Amniotic epithelial cell (primary cell): ENCODE measurements at regions not wholly inside any gene's neighbourhood (a gene's known extent, or its start where the extent isn't known, plus 50 kb on each side); places are given as distances from the start of the nearest gene placed in this dataset.
"Not testable (repeated sequence)": the region's sequence is repeated elsewhere in the genome, so short reads cannot be mapped to it uniquely, and the experiment has no call there.

Source experiments
- DNase-seq: peaks from one replicate; pipeline ENCODE4 v3.0.0-alpha.2; 2010; ENCODE audit warnings: low read depth

GRCh38 chr22:47371263-47372090, 609.0 kb downstream of the TBC1D22A start:
- no peak for DNase-seq

- no peak for DNase-seq
These were observed 608.2 kb downstream of the TBC1D22A start for GRCh38 chr22:47370448-47371262.

GRCh38 chr22:47369431-47370015, 607.1 kb downstream of the TBC1D22A start:
- DNase-seq = no peak

GRCh38 chr22:47369020-47369419, 606.6 kb downstream of the TBC1D22A start:
- no peak for DNase-seq

- no peak for DNase-seq
These were observed 605.8 kb downstream of the TBC1D22A start for GRCh38 chr22:47367993-47368945.

GRCh38 chr22:47367107-47367690, 604.7 kb downstream of the TBC1D22A start:
- no peak for DNase-seq

GRCh38 chr22:47366026-47366767, 603.7 kb downstream of the TBC1D22A start:
- no peak for DNase-seq

- no peak for DNase-seq
These were observed 598.8 kb downstream of the TBC1D22A start for GRCh38 chr22:47361247-47361646.

- DNase-seq = no peak
These were observed 595.0 kb downstream of the TBC1D22A start for GRCh38 chr22:47357493-47357892.

- DNase-seq = no peak
These were observed 594.6 kb downstream of the TBC1D22A start for GRCh38 chr22:47357086-47357485.

- DNase-seq = no peak
These were observed 594.1 kb downstream of the TBC1D22A start for GRCh38 chr22:47356511-47357011.

- DNase-seq = no peak
These were observed 593.5 kb downstream of the TBC1D22A start for GRCh38 chr22:47355776-47356510.

- DNase-seq = no peak
These were observed 592.9 kb downstream of the TBC1D22A start for GRCh38 chr22:47355388-47355725.

GRCh38 chr22:47354668-47355387, 592.4 kb downstream of the TBC1D22A start:
- no peak for DNase-seq

- no peak for DNase-seq
These were observed 590.7 kb downstream of the TBC1D22A start for GRCh38 chr22:47352920-47353700.

- DNase-seq = no peak
These were observed 589.6 kb downstream of the TBC1D22A start for GRCh38 chr22:47351836-47352579.

GRCh38 chr22:47346287-47346686, 583.8 kb downstream of the TBC1D22A start:
- not testable (repeated sequence) for DNase-seq
